H1 (cell line): ENCODE measurements at regions not wholly inside any gene's neighbourhood (a gene's known extent, or its start where the extent isn't known, plus 50 kb on each side); places are given as distances from the start of the nearest gene placed in this dataset.

Experiments used
- ATF2 ChIP-seq: IDR thresholded peaks from 2 replicates; pipeline ENCODE4 v1.6.1; 2012; ENCODE audit warnings: low read length, inconsistent platforms
- CHD7 ChIP-seq: fragments of 300-600 bp; sonication (generic); IDR thresholded peaks from 2 replicates; pipeline ENCODE4 v1.7.1; 2012; ENCODE audit warnings: low read length, moderate library complexity, mild to moderate bottlenecking, inconsistent platforms; ENCODE audit not compliant: insufficient replicate concordance
- EZH2 ChIP-seq: fragments of 200-600 bp; sonication (generic); IDR thresholded peaks from 2 replicates; pipeline ENCODE4 v1.7.1; 2012; ENCODE audit warnings: low read depth, mild to moderate bottlenecking, moderate library complexity, low read length, inconsistent platforms; ENCODE audit not compliant: severe bottlenecking
- GABPA ChIP-seq: IDR thresholded peaks from 2 replicates; pipeline ENCODE4 v1.6.1; 2011; ENCODE audit warnings: mild to moderate bottlenecking, low read length, moderate library complexity, borderline replicate concordance; ENCODE audit not compliant: insufficient read depth
- KDM5A ChIP-seq: fragments of 200-600 bp; IDR thresholded peaks from 2 replicates; pipeline ENCODE4 v1.7.1; 2012; ENCODE audit warnings: mild to moderate bottlenecking, low read length, inconsistent platforms, mixed read lengths
- RXRA ChIP-seq: IDR thresholded peaks from 2 replicates; pipeline ENCODE4 v1.6.1; 2011; ENCODE audit warnings: low read depth, mild to moderate bottlenecking, low read length, moderate library complexity; ENCODE audit not compliant: insufficient read depth
- SIRT6 ChIP-seq: IDR thresholded peaks from one replicate; pipeline ENCODE4 v1.7.1; 2012; ENCODE audit warnings: low read length, inconsistent platforms
- SP4 ChIP-seq: IDR thresholded peaks from 2 replicates; pipeline ENCODE4 v1.6.1; 2012; ENCODE audit warnings: low read length, inconsistent platforms
- TCF12 ChIP-seq: IDR thresholded peaks from 2 replicates; pipeline ENCODE4 v1.6.1; 2011; ENCODE audit warnings: low read depth, mild to moderate bottlenecking, low read length

GRCh38 chr10:130368761-130369560, 232.8 kb downstream of the GLRX3 start (continued):
- TF ChIP-seq SP4 (no peak), RXRA (no peak), KDM5A (no peak), CHD7 (no peak), GABPA (no peak), EZH2 (no peak), TCF12 (no peak), ATF2 (no peak), SIRT6 (no peak)
